ENCODE measurements at regions not wholly inside any gene's neighbourhood (a gene's known extent, or its start where the extent isn't known, plus 50 kb on each side); places are given as distances from the start of the nearest gene placed in this dataset.

GRCh38 chr7:130912082-130912861 is 178.3 kb upstream of the KLF14 start:
- peak overlapping the region; percentile 25 for H3K27ac Mint-ChIP-seq
- no peak for TF ChIP-seq CTCF (IDR thresholded peaks at IDR 0.05; ENCODE audit: unreplicated experiment)

GRCh38 chr7:130912862-130913638 is 179.0 kb upstream of the KLF14 start:
- Mint-ChIP-seq H3K36me3 (ENCODE audit: insufficient read depth) (no peaks in the 10 kb centered on the region), H3K27ac (no peak overlapping the region), H3K4me3 (ENCODE audit: low read depth) (no peak overlapping the region), H3K9me3 (ENCODE audit: low read depth) (no peaks in the 10 kb centered on the region), H3K4me1 (ENCODE audit: low read depth) (peaks cover 12% of the 10 kb centered on the region), H3K27me3 (peaks cover 3% of the 10 kb centered on the region)
- no peak for TF ChIP-seq CTCF (IDR thresholded peaks at IDR 0.05; ENCODE audit: unreplicated experiment)
- no peak for DNase-seq (ENCODE audit: low spot score, unreplicated experiment)

More at GRCh38 chr7:130912082-130912861, 178.3 kb upstream of the KLF14 start:
- Mint-ChIP-seq H3K4me3 (ENCODE audit: low read depth) (no peak overlapping the region), H3K9me3 (ENCODE audit: low read depth) (no peaks in the 10 kb centered on the region), H3K36me3 (ENCODE audit: insufficient read depth) (no peaks in the 10 kb centered on the region), H3K4me1 (ENCODE audit: low read depth) (peaks cover 11% of the 10 kb centered on the region), H3K27me3 (peaks cover 3% of the 10 kb centered on the region)
- DNase-seq (ENCODE audit: low spot score, unreplicated experiment): no peak

- H3K27ac Mint-ChIP-seq: no peak overlapping the region
- no peak for TF ChIP-seq CTCF (IDR thresholded peaks at IDR 0.05; ENCODE audit: unreplicated experiment)
- H3K4me1 Mint-ChIP-seq (ENCODE audit: low read depth): peaks cover 12% of the 10 kb centered on the region
- H3K27me3 Mint-ChIP-seq: peaks cover 3% of the 10 kb centered on the region
- no peaks in the 10 kb centered on the region for H3K9me3 Mint-ChIP-seq (ENCODE audit: low read depth)
- H3K4me3 Mint-ChIP-seq (ENCODE audit: low read depth): no peak overlapping the region
- DNase-seq (ENCODE audit: low spot score, unreplicated experiment): no peak
- H3K36me3 Mint-ChIP-seq (ENCODE audit: insufficient read depth): no peaks in the 10 kb centered on the region
Measured at GRCh38 chr7:130913639-130914553, 179.9 kb upstream of the KLF14 start.

GRCh38 chr7:130914554-130915294 is 180.7 kb upstream of the KLF14 start:
- H3K27me3 Mint-ChIP-seq: peaks cover 3% of the 10 kb centered on the region
- peaks cover 12% of the 10 kb centered on the region for H3K4me1 Mint-ChIP-seq (ENCODE audit: low read depth)
- no peak for TF ChIP-seq CTCF (IDR thresholded peaks at IDR 0.05; ENCODE audit: unreplicated experiment)
- no peak overlapping the region for H3K27ac Mint-ChIP-seq
- no peak for DNase-seq (ENCODE audit: low spot score, unreplicated experiment)
- H3K4me3 Mint-ChIP-seq (ENCODE audit: low read depth): no peak overlapping the region
- no peaks in the 10 kb centered on the region for H3K9me3 Mint-ChIP-seq (ENCODE audit: low read depth)
- H3K36me3 Mint-ChIP-seq (ENCODE audit: insufficient read depth): no peaks in the 10 kb centered on the region
